Stomach (tissue), 4 donors: ENCODE measurements at regions not wholly inside any gene's neighbourhood (a gene's known extent, or its start where the extent isn't known, plus 50 kb on each side); places are given as distances from the start of the nearest gene placed in this dataset.

Experiments
- POLR2AphosphoS5 ChIP-seq, 3 donors: sonication (generic); formaldehyde crosslinking; IDR thresholded peaks; one replicate each; pipeline ENCODE4 v1.6.1; 2016; ENCODE audit warnings: antibody characterized with exemption in 3 of 3
- TF ChIP-seq, protein P1 (sequence below), 7 experiments: fragments of 450-650 bp in 4 of 7; fragments of 200-600 bp in 3 of 7; sonication (generic) in 3 of 7; IDR thresholded peaks; one replicate each; pipeline ENCODE4 v1.5.1; 2016 to 2019; ENCODE audit warnings: antibody characterized with exemption in 7 of 7, control low read depth in 2 of 7, mild to moderate bottlenecking in 1 of 7

DNA sequence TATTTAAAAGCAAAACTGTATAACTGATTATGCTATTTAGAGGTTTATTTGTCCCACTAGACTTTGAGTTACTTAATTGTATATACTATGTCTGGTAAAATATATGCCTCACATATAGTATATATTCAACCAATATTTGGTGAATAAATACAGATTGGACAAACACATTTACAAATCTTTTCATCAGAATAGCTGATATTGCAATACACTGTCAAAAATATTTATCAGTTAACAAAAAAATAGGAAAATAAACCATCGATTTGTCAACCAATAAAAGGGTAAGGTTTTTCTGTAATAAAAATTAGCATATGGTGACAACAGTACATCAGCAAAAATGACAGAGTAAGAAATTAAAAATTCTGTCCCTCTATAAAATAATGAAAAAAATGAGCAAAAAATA is 889.9 kb upstream of the INTU start:
- TF ChIP-seq POLR2AphosphoS5 (IDR thresholded peaks at IDR 0.05), result no peak
- TF ChIP-seq, protein P1, sequence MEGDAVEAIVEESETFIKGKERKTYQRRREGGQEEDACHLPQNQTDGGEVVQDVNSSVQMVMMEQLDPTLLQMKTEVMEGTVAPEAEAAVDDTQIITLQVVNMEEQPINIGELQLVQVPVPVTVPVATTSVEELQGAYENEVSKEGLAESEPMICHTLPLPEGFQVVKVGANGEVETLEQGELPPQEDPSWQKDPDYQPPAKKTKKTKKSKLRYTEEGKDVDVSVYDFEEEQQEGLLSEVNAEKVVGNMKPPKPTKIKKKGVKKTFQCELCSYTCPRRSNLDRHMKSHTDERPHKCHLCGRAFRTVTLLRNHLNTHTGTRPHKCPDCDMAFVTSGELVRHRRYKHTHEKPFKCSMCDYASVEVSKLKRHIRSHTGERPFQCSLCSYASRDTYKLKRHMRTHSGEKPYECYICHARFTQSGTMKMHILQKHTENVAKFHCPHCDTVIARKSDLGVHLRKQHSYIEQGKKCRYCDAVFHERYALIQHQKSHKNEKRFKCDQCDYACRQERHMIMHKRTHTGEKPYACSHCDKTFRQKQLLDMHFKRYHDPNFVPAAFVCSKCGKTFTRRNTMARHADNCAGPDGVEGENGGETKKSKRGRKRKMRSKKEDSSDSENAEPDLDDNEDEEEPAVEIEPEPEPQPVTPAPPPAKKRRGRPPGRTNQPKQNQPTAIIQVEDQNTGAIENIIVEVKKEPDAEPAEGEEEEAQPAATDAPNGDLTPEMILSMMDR (IDR thresholded peaks at IDR 0.05), result no peak
